ENCODE measurements at regions not wholly inside any gene's neighbourhood (a gene's known extent, or its start where the extent isn't known, plus 50 kb on each side); places are given as distances from the start of the nearest gene placed in this dataset.
"Not testable (repeated sequence)": the region's sequence is repeated elsewhere in the genome, so short reads cannot be mapped to it uniquely, and the experiment has no call there.

GRCh38 chrX:146707781-146708180, 101.8 kb upstream of the CXorf51B start:
- Histone ChIP-seq H3K27me3 (replicated peaks in 2 of 5; ENCODE audit: control insufficient read depth in 4 of 5, insufficient read depth in 5 of 5, low read length in 4 of 5) (no peaks in the 10 kb centered on the region), H3K27ac (ENCODE audit: insufficient read depth in 1 of 2, low read depth in 1 of 2, low read length in 2 of 2, poor library complexity in 1 of 2, severe bottlenecking in 2 of 2) (no peak overlapping the region), H3K36me3 (ENCODE audit: control insufficient read depth in 4 of 4, insufficient read depth in 4 of 4, low read length in 3 of 4) (no peaks in the 10 kb centered on the region), H3K9me3 (ENCODE audit: control extremely low read depth in 1 of 5, control insufficient read depth in 4 of 5, insufficient read depth in 2 of 5, low read depth in 1 of 5, low read length in 4 of 5) (no peaks in the 10 kb centered on the region), H3K4me1 (ENCODE audit: control extremely low read depth in 1 of 4, control insufficient read depth in 4 of 4, insufficient read depth in 4 of 4, low read length in 3 of 4) (no peaks in the 10 kb centered on the region), H3K4me3 (ENCODE audit: control insufficient read depth in 1 of 7, extremely low read depth in 1 of 7, insufficient read depth in 4 of 7, low read depth in 2 of 7, low read length in 6 of 7) (no peak overlapping the region)
- WGBS (ENCODE audit: insufficient coverage): 48% methylated on average over 2 of the region's 2 CpGs
- DNase-seq: no peak
- ChIA-PET POLR2A (no interaction called here), CTCF (interaction anchor here (0.5 kb wide), 1 partner anchor 10 kb away, joined by 3 read pairs; no protein-coding TSS in a partner anchor)

- H3K9me3 ChIP-seq (ENCODE audit: control extremely low read depth in 1 of 5, control insufficient read depth in 4 of 5, insufficient read depth in 2 of 5, low read depth in 1 of 5, low read length in 4 of 5); H3K4me1 ChIP-seq (ENCODE audit: control extremely low read depth in 1 of 4, control insufficient read depth in 4 of 4, insufficient read depth in 4 of 4, low read length in 3 of 4); DNase-seq; POLR2A ChIA-PET; H3K4me3 ChIP-seq (ENCODE audit: control insufficient read depth in 1 of 7, extremely low read depth in 1 of 7, insufficient read depth in 4 of 7, low read depth in 2 of 7, low read length in 6 of 7); H3K27ac ChIP-seq (ENCODE audit: insufficient read depth in 1 of 2, low read depth in 1 of 2, low read length in 2 of 2, poor library complexity in 1 of 2, severe bottlenecking in 2 of 2); H3K36me3 ChIP-seq (ENCODE audit: control insufficient read depth in 4 of 4, insufficient read depth in 4 of 4, low read length in 3 of 4); H3K27me3 ChIP-seq (replicated peaks in 2 of 5; ENCODE audit: control insufficient read depth in 4 of 5, insufficient read depth in 5 of 5, low read length in 4 of 5); CTCF ChIA-PET: not testable (repeated sequence)
- WGBS (ENCODE audit: insufficient coverage): no CpG with 5 or more reads among the region's 5 CpGs
These were observed 100.7 kb upstream of the CXorf51B start for GRCh38 chrX:146708866-146709265.

- no peak overlapping the region for H3K4me3 ChIP-seq (ENCODE audit: control insufficient read depth in 1 of 7, extremely low read depth in 1 of 7, insufficient read depth in 4 of 7, low read depth in 2 of 7, low read length in 6 of 7)
- POLR2A ChIA-PET: no interaction called here
- no peaks in the 10 kb centered on the region for H3K9me3 ChIP-seq (ENCODE audit: control extremely low read depth in 1 of 5, control insufficient read depth in 4 of 5, insufficient read depth in 2 of 5, low read depth in 1 of 5, low read length in 4 of 5)
- CTCF ChIA-PET: no interaction called here
- 65% methylated on average over 3 of the region's 3 CpGs for WGBS (ENCODE audit: insufficient coverage)
- H3K27me3 ChIP-seq (replicated peaks in 2 of 5; ENCODE audit: control insufficient read depth in 4 of 5, insufficient read depth in 5 of 5, low read length in 4 of 5): no peaks in the 10 kb centered on the region
- no peaks in the 10 kb centered on the region for H3K4me1 ChIP-seq (ENCODE audit: control extremely low read depth in 1 of 4, control insufficient read depth in 4 of 4, insufficient read depth in 4 of 4, low read length in 3 of 4)
- H3K27ac ChIP-seq (ENCODE audit: insufficient read depth in 1 of 2, low read depth in 1 of 2, low read length in 2 of 2, poor library complexity in 1 of 2, severe bottlenecking in 2 of 2): no peak overlapping the region
- H3K36me3 ChIP-seq (ENCODE audit: control insufficient read depth in 4 of 4, insufficient read depth in 4 of 4, low read length in 3 of 4): no peaks in the 10 kb centered on the region
- no peak for DNase-seq
These were observed 55.3 kb upstream of the CXorf51B start for GRCh38 chrX:146754268-146754667.

- H3K4me3 ChIP-seq (ENCODE audit: control insufficient read depth in 1 of 7, extremely low read depth in 1 of 7, insufficient read depth in 4 of 7, low read depth in 2 of 7, low read length in 6 of 7): no peak overlapping the region
- ChIA-PET POLR2A (no interaction called here), CTCF (no interaction called here)
- H3K27me3 ChIP-seq (replicated peaks in 2 of 5; ENCODE audit: control insufficient read depth in 4 of 5, insufficient read depth in 5 of 5, low read length in 4 of 5): no peaks in the 10 kb centered on the region
- H3K4me1 ChIP-seq (ENCODE audit: control extremely low read depth in 1 of 4, control insufficient read depth in 4 of 4, insufficient read depth in 4 of 4, low read length in 3 of 4): no peaks in the 10 kb centered on the region
- H3K9me3 ChIP-seq (ENCODE audit: control extremely low read depth in 1 of 5, control insufficient read depth in 4 of 5, insufficient read depth in 2 of 5, low read depth in 1 of 5, low read length in 4 of 5): no peaks in the 10 kb centered on the region
- H3K36me3 ChIP-seq (ENCODE audit: control insufficient read depth in 4 of 4, insufficient read depth in 4 of 4, low read length in 3 of 4): no peaks in the 10 kb centered on the region
- WGBS (ENCODE audit: insufficient coverage): 57% methylated on average over 1 of the region's 1 CpG
- no peak for DNase-seq
- H3K27ac ChIP-seq (ENCODE audit: insufficient read depth in 1 of 2, low read depth in 1 of 2, low read length in 2 of 2, poor library complexity in 1 of 2, severe bottlenecking in 2 of 2): no peak overlapping the region
These were observed 54.4 kb upstream of the CXorf51B start for GRCh38 chrX:146755214-146755613.
